HEK293T (cell line): ENCODE measurements at regions not wholly inside any gene's neighbourhood (a gene's known extent, or its start where the extent isn't known, plus 50 kb on each side); places are given as distances from the start of the nearest gene placed in this dataset.

ENCODE experiments used
- ARNT ChIP-seq: fragments of 450-650 bp; IDR thresholded peaks from 2 replicates; pipeline ENCODE4 v1.6.1; 2017; ENCODE audit warnings: mild to moderate bottlenecking
- BHLHE40 ChIP-seq: fragments of 450-650 bp; IDR thresholded peaks from 2 replicates; pipeline ENCODE4 v1.6.1; 2016; ENCODE audit warnings: mild to moderate bottlenecking, moderate library complexity, borderline replicate concordance
- ELF4 ChIP-seq: fragments of 450-650 bp; IDR thresholded peaks from 2 replicates; pipeline ENCODE4 v1.6.1; 2017; ENCODE audit warnings: antibody characterized with exemption
- FOXA1 ChIP-seq: fragments of 450-650 bp; IDR thresholded peaks from 2 replicates; pipeline ENCODE4 v1.6.1; 2016; ENCODE audit warnings: mild to moderate bottlenecking
- FOXK2 ChIP-seq: fragments of 450-650 bp; IDR thresholded peaks from 2 replicates; pipeline ENCODE4 v1.6.1; 2016; ENCODE audit warnings: mild to moderate bottlenecking
- FOXM1 ChIP-seq: fragments of 450-650 bp; IDR thresholded peaks from 2 replicates; pipeline ENCODE4 v1.6.1; 2017; ENCODE audit warnings: mild to moderate bottlenecking, borderline replicate concordance
- HDGF ChIP-seq: fragments of 450-650 bp; IDR thresholded peaks from 2 replicates; pipeline ENCODE4 v1.6.1; 2017; ENCODE audit warnings: antibody characterized with exemption, borderline replicate concordance
- L3MBTL2 ChIP-seq: fragments of 450-650 bp; conservative IDR thresholded peaks from 2 replicates; pipeline ENCODE4 v1.6.1; 2016; ENCODE audit warnings: mild to moderate bottlenecking
- LEF1 ChIP-seq: fragments of 450-650 bp; IDR thresholded peaks from 2 replicates; pipeline ENCODE4 v1.6.1; 2017; ENCODE audit warnings: mild to moderate bottlenecking, borderline replicate concordance
- SP1 ChIP-seq: fragments of 450-650 bp; IDR thresholded peaks from 2 replicates; pipeline ENCODE4 v1.6.1; 2017
- SUZ12 ChIP-seq: fragments of 450-650 bp; IDR thresholded peaks from 2 replicates; pipeline ENCODE4 v1.6.1; 2016; ENCODE audit warnings: mild to moderate bottlenecking
- TARDBP ChIP-seq: fragments of 450-650 bp; IDR thresholded peaks from 2 replicates; pipeline ENCODE4 v1.6.1; 2016
- ZNF384 ChIP-seq: fragments of 450-650 bp; IDR thresholded peaks from 2 replicates; pipeline ENCODE4 v1.6.1; 2016
- TF ChIP-seq, protein P1 (sequence below): fragments of 450-650 bp; IDR thresholded peaks from 2 replicates; pipeline ENCODE4 v1.6.1; 2016

GRCh38 chr6:106005954-106006353 lies 80.2 kb upstream of the PRDM1 start:
- TF ChIP-seq SP1 (no peak), ZNF384 (no peak), SUZ12 (no peak), BHLHE40 (no peak), FOXM1 (no peak), FOXA1 (no peak), FOXK2 (no peak), HDGF (no peak), ARNT (no peak), ELF4 (no peak), TARDBP (no peak), L3MBTL2 (no peak), LEF1 (no peak)
- TF ChIP-seq, protein P1, sequence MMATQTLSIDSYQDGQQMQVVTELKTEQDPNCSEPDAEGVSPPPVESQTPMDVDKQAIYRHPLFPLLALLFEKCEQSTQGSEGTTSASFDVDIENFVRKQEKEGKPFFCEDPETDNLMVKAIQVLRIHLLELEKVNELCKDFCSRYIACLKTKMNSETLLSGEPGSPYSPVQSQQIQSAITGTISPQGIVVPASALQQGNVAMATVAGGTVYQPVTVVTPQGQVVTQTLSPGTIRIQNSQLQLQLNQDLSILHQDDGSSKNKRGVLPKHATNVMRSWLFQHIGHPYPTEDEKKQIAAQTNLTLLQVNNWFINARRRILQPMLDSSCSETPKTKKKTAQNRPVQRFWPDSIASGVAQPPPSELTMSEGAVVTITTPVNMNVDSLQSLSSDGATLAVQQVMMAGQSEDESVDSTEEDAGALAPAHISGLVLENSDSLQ = no peak
